ENCODE measurements at regions not wholly inside any gene's neighbourhood (a gene's known extent, or its start where the extent isn't known, plus 50 kb on each side); places are given as distances from the start of the nearest gene placed in this dataset.

DNA sequence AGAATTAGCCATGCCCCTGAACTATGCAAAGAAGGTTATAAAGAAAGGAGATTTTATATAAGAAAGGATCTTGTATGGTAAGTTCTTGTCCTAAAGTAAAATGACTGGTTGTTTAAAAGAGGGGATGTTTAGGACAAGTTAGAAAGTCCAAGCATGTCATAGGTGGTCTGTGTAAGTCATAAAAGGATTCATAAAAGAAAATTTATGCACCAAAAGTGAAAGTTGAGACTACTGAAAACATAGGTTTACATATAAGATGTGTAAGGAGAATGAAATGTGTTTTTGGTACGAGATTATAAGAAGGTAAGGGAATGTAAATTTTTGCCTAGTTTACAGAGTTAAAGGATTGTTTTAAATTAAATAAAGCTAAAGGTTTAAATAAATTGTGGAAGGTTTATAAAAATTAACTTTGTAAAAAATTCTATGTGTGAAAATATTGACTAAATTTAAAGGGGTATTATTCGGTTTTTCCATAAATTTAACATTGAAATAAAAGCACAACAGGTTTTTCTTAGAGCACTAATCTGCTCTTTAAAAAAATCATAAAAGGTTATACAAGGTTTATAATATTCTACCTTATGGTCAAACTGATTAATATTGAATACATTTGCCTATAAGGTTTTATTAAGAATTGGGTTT, 93.6 kb upstream of the UST start:
- no peak for TF ChIP-seq CTCF (IDR thresholded peaks at IDR 0.05; ENCODE audit: low read depth, low read length, poor library complexity, severe bottlenecking)
- TF ChIP-seq EZH2phosphoT487 (IDR thresholded peaks at IDR 0.05; ENCODE audit: borderline replicate concordance, low read length): no peak

All from DOHH2 (cell line).